CD4-positive, alpha-beta T cell treated with Interleukin-1 beta for 1 hour (primary cell): ENCODE measurements at regions not wholly inside any gene's neighbourhood (a gene's known extent, or its start where the extent isn't known, plus 50 kb on each side); places are given as distances from the start of the nearest gene placed in this dataset.
A peak's percentile ranks its signal among the peaks of the same experiment; 100 is the strongest.

ENCODE experiments used
- DNase-seq, 2 donors: peaks; one replicate each; pipeline ENCODE4 v3.0.0-alpha.2; 2020 to 2022

DNA sequence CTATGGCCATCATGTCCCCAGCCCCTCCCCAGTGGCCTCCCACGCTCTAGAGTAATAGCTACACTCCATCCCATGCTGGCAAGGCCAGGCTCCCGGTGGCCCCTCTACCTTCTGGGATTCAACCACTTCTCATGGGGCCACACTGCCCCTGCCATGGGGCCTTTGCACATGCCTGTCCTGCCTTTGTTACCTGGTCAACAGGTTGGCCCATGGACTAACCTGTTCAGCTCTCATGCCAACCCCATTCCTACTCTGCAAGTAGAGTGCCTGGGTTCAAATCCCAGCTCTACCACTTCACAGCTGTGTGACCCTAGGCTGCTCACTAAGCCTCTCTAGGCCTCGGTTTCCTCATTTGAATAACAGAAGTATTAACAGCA is 98.5 kb downstream of the RFLNA start:
- no peak for DNase-seq

GRCh38 chr12:124392667-124393413 is 97.9 kb downstream of the RFLNA start:
- no peak for DNase-seq

GRCh38 chr12:124392271-124392666 is 97.4 kb downstream of the RFLNA start:
- DNase-seq: peak in 1 of 2 donors; percentile 47

GRCh38 chr12:124391340-124392261 is 96.7 kb downstream of the RFLNA start:
- DNase-seq: peak; percentile 11 to 75

- peak; percentile 20 to 72 for DNase-seq
Observed at GRCh38 chr12:124390442-124391097, 95.7 kb downstream of the RFLNA start.

DNA sequence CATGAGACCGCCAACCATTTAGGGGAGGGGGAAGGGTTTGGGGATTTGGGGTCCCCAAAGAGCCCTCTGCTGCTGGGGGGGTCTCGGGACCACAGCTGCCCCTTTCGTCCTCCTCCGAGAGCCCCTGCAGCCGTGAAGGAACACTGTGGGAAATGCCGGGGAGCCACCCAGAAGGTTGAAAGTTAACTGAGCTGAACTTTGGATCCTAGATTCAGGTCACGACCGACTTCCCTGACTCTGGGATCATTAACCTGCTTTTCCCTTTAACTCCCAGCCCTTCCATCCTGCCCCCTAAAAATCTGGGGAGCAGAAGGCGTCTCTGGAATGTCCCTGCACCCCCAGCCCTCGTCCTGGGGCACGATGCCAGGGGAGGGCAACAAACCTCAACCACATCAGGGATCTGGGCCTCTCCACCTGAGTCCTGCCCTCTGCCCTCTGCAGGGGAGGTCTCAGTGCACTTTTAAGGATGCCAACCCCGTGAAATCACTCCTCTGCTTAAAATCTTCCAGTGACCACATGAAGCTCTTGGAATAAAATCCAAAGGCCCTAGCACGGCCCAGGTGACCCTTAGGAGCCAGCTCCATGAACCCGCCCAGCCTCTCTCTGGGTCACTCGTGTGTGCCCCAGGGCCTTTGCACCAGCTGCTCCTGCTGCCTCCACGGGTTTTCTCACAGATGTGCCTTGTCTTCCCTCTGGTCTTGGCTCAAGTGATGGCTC is 95.0 kb downstream of the RFLNA start:
- no peak for DNase-seq

DNA sequence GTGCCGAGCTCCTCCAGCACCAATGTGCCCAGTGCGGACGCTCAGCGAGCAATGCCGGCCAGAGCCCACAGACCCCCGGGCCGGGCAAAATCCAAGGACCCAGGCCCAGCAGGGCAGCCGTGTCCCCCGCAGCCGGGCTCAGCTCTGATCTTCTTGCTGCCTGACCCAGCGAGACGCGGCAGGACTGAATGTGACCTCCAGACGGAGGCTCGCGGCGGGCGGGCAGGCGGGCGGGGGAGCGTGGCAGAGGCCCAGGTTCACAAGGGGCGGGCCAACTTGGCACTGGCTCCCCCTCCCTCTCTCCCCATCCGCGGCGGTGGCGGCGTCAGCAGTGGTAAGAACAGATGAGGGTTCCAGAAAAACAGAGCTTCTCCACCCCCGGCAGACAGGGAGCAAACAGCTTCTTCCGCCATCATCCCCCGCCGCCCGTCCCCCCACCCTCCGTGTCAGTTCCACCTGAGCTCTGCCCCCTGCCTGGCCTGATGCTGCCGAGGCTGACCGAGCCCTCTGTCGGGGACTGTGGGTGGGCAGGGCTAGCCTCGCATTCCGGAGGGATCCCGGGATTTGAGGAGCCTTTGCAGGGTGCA is 94.3 kb downstream of the RFLNA start:
- peak; percentile 55 to 67 for DNase-seq

- peak; percentile 38 to 55 for DNase-seq
Observed at GRCh38 chr12:124388679-124389137, 93.8 kb downstream of the RFLNA start.

- no peak for DNase-seq
Observed at GRCh38 chr12:124388038-124388671, 93.3 kb downstream of the RFLNA start.

- DNase-seq: no peak
Observed at GRCh38 chr12:124387528-124387911, 92.6 kb downstream of the RFLNA start.

DNA sequence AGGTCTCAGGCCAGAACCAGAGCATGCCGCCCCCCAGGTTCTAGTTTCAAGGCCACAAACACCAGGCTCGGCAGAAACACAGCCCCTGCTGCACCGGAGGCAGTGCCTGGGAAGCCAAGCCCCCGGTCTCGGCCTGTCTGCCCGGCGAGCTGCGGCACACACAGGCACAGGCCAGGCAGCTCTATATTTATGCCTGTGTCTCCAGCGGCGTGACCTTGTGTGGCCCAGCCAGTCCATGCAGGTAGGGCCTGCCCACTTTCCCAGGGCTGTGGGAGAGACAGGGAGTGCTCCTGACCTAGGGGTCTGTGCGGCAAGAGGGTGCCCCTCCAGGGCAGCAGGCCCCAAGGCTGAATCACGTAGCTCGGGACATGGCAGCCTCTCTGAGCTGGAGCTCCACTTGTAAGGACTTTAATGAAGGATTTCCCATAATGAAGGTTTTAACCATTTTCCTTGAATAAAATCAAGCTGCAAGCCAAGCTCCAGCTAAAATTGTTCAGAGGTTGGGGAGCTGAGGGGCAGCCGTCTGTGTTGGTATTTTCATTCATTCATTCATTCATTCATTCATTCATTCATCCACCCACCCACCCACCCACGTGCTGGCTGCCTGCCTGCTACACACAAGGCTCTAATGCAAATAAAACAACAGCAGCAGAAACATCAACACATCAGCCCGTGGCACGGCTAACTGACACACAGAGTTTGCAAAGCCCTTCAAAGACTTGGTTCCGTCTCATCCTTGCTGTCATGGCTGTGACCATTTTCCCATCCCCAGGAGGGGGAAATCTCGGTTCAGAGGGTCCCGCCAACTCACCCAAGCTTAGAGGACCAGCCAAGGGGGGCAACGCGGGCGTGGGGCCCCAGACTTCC is 92.0 kb downstream of the RFLNA start:
- DNase-seq: no peak

GRCh38 chr12:124386059-124386458 is 91.2 kb downstream of the RFLNA start:
- no peak for DNase-seq

DNA sequence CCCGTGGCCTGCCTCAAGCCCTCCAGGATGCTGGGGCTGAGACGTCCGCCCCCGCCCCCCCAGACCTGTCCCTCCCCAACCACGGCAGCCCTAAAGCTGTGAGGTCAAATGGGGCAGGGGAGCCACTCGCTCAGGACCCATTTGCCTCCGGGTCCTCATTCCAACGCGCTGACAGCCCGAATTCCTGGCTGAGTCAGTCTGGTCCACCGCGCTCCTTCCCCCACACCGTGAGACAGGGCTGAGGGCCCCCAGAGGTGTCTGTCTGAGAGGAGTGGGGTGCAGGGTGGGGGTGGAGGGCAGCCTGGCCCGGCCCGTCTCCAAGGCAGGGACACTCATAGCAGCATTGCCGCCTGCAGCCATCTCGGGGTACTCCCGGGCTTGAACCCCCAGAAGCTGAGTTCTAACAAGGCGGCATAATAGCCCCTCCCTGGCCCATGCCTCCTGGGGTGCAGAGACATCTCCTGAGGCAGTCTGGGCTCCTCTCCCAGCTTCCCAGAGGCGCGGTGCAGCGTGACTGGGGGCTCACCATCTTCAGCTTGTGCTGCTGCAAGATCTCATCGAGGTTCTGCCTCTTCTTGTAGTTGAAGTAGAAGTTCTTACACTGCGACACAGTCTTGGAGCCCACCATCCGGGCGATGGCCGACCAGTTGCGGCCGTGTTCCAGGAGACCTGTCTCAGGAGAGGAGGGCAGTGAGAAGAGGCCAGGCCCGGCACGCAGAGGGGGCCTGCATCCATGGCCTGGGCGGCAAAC is 90.5 kb downstream of the RFLNA start:
- DNase-seq: no peak

- DNase-seq: no peak
Observed at GRCh38 chr12:124384299-124384894, 89.5 kb downstream of the RFLNA start.

DNA sequence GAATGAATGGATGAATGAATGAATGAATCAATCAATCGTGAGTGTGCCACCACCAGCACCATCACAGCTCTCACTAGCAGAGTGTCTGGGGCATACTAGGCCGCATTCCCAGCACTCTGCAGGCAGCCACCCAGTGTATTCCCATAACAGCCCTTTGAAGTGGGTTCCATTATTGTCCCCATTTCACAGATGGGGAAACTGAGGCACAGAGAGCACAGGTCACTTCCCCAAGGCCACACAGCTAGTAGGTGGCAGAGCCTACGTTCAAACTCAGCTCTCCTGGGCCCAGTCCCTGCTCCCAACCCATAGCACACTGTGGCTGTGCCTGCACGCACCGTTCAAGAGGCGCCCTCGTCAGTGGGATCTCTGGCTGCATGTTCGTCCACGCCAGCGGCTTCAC is 88.1 kb downstream of the RFLNA start:
- no peak for DNase-seq

DNA sequence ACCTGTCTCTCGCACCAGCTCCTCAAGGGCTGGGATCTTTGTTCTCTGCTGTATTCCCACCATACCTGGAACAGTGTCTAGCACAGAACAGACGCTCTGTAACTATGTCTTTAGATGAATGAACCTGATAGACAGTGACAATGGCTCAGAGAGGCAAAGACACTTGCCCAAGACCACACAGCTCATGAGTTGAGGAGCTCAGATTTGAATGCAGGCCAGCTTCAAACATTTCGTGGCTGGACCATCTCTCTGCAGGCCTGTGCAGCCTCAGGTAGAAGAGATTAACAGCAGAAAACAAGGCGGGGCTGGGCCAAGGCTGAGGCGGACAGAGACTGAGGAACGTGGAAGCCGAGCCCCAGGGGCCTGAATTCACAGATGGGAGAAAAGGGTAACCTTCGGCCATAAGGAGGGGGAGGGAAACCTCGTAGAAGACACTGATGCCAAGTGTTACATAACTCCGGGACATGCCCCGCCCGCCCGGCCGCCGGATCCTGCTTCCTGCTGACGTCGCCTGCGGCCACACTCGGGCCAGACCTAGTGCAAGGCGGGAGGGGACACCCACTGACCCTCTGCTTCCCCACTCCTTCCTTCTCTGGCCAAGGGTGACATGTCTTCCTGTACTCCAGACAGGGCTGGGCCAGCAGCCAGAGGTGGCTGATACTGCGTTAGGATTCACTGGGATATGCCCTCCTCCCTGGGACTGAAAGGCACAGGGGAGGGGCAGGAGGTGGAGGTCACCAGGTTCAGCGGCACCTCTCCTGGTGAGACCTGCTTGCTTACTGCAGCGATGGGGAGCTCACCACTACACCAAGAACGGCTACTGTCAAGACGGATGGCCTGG is 86.8 kb downstream of the RFLNA start:
- peak; percentile 10 to 73 for DNase-seq

DNA sequence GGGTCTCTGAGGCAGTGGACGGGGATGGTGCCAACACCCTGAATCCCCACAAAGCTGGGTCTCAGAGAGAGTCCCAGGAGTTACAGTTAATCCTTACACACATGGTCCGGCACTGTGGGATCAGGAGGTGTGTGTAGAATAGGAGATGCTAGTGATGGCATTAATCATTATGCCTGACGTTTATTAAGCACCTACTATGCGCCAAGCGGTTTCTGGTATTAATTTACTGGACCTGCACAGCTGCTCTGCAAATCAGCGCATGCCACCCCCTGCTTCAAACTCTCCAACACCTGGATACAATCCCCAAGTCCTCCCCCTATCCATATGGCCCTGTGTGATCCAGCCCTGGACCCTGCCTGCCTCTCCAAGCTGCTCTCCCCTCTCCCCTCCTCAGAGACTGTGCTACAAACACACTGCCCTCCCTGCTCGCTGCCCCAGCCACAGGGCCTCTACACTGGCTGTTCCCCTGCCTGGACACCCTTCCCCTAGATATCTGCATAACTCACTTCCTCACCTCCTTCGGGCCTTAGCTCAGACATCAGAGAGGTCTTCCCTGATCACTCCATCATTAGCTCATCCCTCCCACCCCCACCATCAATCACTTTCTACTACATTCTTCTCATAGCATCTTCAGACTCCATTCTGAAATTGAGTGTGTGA is 86.0 kb downstream of the RFLNA start:
- no peak for DNase-seq
